Stomach (tissue), 8 donors: ENCODE measurements at regions not wholly inside any gene's neighbourhood (a gene's known extent, or its start where the extent isn't known, plus 50 kb on each side); places are given as distances from the start of the nearest gene placed in this dataset.

Experiments used
- DNase-seq, 2 donors: peaks; one replicate each; pipeline versions ENCODE4 v3.0.0 to v3.0.0-alpha.2; 2013 to 2019
- H3K27ac ChIP-seq, 5 donors: fragments of 200-600 bp in 4 of 5; sonication (generic) in 4 of 5; one replicate each; pipeline ENCODE4 v1.5.1; 2013 to 2019; ENCODE audit warnings: mild to moderate bottlenecking in 1 of 5, moderate library complexity in 1 of 5
- H3K27me3 ChIP-seq, 3 donors: fragments of 200-600 bp; sonication (generic); one replicate each; pipeline ENCODE4 v1.5.1; 2017 to 2019; ENCODE audit warnings: mixed run types in 1 of 3
- H3K36me3 ChIP-seq, 4 donors: fragments of 200-600 bp; sonication (generic); 1 replicate in 3 of 4; 2 replicates in 1 of 4; pipeline ENCODE4 v1.5.1; 2016 to 2019
- H3K4me1 ChIP-seq, 4 donors: fragments of 200-600 bp; sonication (generic); one replicate each; pipeline ENCODE4 v1.5.1; 2016 to 2019
- H3K4me3 ChIP-seq, 4 donors: fragments of 200-600 bp; sonication (generic) in 3 of 4; one replicate each; pipeline ENCODE4 v1.5.1; 2016 to 2019; ENCODE audit warnings: mild to moderate bottlenecking in 1 of 4
- H3K9me3 ChIP-seq, 4 donors: fragments of 200-600 bp; sonication (generic); one replicate each; pipeline ENCODE4 v1.5.1; 2016 to 2019
- EP300 ChIP-seq: sonication (generic); formaldehyde crosslinking; IDR thresholded peaks from one replicate; pipeline ENCODE4 v1.6.1; 2017; ENCODE audit warnings: antibody characterized with exemption
- POLR2A ChIP-seq, 4 donors: fragments of 450-650 bp; IDR thresholded peaks; one replicate each; pipeline ENCODE4 v1.6.1; 2016; ENCODE audit warnings: antibody characterized with exemption in 4 of 4, control low read depth in 2 of 4, mild to moderate bottlenecking in 1 of 4, moderate library complexity in 1 of 4
- POLR2AphosphoS5 ChIP-seq, 3 donors: sonication (generic); formaldehyde crosslinking; IDR thresholded peaks; one replicate each; pipeline ENCODE4 v1.6.1; 2016; ENCODE audit warnings: antibody characterized with exemption in 3 of 3
- WGBS, 5 donors: extraction: QIAGEN DNeasy Blood & Tissue Kit in 3 of 5; methylation state at CpG; one replicate each; pipeline versions ENCODE4 v1.1.5 to v1.1.7; 2013 to 2018; 5-methylcytosine and 5-hydroxymethylcytosine counted together
- intact Hi-C: fragments of 100-400 bp; cut with DNase I; formaldehyde crosslinking; loops from one replicate; pipeline ENCODE4 v1.15.1; 2023; ENCODE audit warnings: low total_unique reads
- TF ChIP-seq, protein P1 (sequence below), 7 experiments: fragments of 450-650 bp in 4 of 7; fragments of 200-600 bp in 3 of 7; sonication (generic) in 3 of 7; IDR thresholded peaks; one replicate each; pipeline ENCODE4 v1.5.1; 2016 to 2019; ENCODE audit warnings: antibody characterized with exemption in 7 of 7, control low read depth in 2 of 7, mild to moderate bottlenecking in 1 of 7
- donor health status: healthy with polysubstance abuse.
- donor health status: Bipolar disorder and iron deficiency.
- donor health status: healthy.

DNA sequence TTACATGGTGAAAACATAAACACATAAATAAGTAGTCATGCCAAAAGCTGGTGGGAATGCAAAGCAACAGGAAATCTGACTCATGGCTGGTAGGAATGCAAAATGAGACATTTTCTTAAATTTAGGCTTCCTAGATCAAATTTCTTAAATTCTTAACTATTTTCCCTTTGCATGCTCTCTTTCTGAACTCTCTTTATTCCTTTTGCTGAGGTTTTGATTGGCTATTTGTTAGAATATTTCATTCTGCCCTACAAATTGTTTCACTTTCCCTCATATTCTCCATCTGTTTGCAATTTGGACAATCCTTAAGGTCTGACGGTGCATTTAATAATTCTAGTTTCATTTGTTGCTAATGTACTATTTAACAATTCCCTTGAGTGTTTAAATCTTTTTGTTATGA is 437.5 kb upstream of the RGS17 start:
- Histone ChIP-seq H3K27ac (no peak overlapping the region), H3K4me1 (no peaks in the 10 kb centered on the region), H3K36me3 (no peaks in the 10 kb centered on the region), H3K9me3 (no peaks in the 10 kb centered on the region), H3K27me3 (no peaks in the 10 kb centered on the region), H3K4me3 (no peak overlapping the region)
- DNase-seq, result peak in 1 of 2 donors; percentile 13
- TF ChIP-seq POLR2AphosphoS5 (IDR thresholded peaks at IDR 0.05) (no peak), POLR2A (IDR thresholded peaks at IDR 0.05) (no peak), EP300 (no peak)
- TF ChIP-seq, protein P1, sequence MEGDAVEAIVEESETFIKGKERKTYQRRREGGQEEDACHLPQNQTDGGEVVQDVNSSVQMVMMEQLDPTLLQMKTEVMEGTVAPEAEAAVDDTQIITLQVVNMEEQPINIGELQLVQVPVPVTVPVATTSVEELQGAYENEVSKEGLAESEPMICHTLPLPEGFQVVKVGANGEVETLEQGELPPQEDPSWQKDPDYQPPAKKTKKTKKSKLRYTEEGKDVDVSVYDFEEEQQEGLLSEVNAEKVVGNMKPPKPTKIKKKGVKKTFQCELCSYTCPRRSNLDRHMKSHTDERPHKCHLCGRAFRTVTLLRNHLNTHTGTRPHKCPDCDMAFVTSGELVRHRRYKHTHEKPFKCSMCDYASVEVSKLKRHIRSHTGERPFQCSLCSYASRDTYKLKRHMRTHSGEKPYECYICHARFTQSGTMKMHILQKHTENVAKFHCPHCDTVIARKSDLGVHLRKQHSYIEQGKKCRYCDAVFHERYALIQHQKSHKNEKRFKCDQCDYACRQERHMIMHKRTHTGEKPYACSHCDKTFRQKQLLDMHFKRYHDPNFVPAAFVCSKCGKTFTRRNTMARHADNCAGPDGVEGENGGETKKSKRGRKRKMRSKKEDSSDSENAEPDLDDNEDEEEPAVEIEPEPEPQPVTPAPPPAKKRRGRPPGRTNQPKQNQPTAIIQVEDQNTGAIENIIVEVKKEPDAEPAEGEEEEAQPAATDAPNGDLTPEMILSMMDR (IDR thresholded peaks at IDR 0.05), result no peak
- intact Hi-C loops, result no loop called here
- WGBS, 5 donors, result 55 to 86% (median 76%) methylated on average over 1 of the region's 1 CpG

GRCh38 chr6:153564803-153565202 is 433.7 kb upstream of the RGS17 start:
- H3K27me3 ChIP-seq, result no peaks in the 10 kb centered on the region
- H3K27ac ChIP-seq, result no peak overlapping the region
- H3K4me3 ChIP-seq, result no peak overlapping the region
- no peak for DNase-seq
- no peaks in the 10 kb centered on the region for H3K4me1 ChIP-seq
- no peaks in the 10 kb centered on the region for H3K9me3 ChIP-seq
- intact Hi-C loops, result no loop called here
- no peak for TF ChIP-seq POLR2AphosphoS5 (IDR thresholded peaks at IDR 0.05)
- TF ChIP-seq EP300, result no peak
- TF ChIP-seq POLR2A (IDR thresholded peaks at IDR 0.05), result no peak
- TF ChIP-seq, protein P1 (IDR thresholded peaks at IDR 0.05), result no peak
- WGBS, 5 donors, result 12 to 33% (median 28%) methylated on average over 2 of the region's 2 CpGs
- no peaks in the 10 kb centered on the region for H3K36me3 ChIP-seq

- WGBS, 5 donors, result 87 to 94% (median 94%) methylated on average over 5 of the region's 5 CpGs
- H3K27me3 ChIP-seq, result no peaks in the 10 kb centered on the region
- no peak for TF ChIP-seq POLR2AphosphoS5 (IDR thresholded peaks at IDR 0.05)
- TF ChIP-seq POLR2A (IDR thresholded peaks at IDR 0.05), result no peak
- TF ChIP-seq, protein P1 (IDR thresholded peaks at IDR 0.05), result no peak
- no peak for TF ChIP-seq EP300
Measured at GRCh38 chr6:153563001-153563400, 431.9 kb upstream of the RGS17 start.

GRCh38 chr6:153553627-153554026 is 422.5 kb upstream of the RGS17 start:
- H3K9me3 ChIP-seq, result no peaks in the 10 kb centered on the region
- no peak overlapping the region for H3K4me3 ChIP-seq
- no peaks in the 10 kb centered on the region for H3K27me3 ChIP-seq
- no peak overlapping the region for H3K27ac ChIP-seq
- WGBS, 5 donors, result 69 to 89% (median 85%) methylated on average over 1 of the region's 1 CpG
- no peaks in the 10 kb centered on the region for H3K4me1 ChIP-seq
- intact Hi-C loops, result no loop called here
- TF ChIP-seq, protein P1 (IDR thresholded peaks at IDR 0.05), result peak in 1 of 7 experiments; percentile 8
- TF ChIP-seq POLR2A (IDR thresholded peaks at IDR 0.05), result no peak
- TF ChIP-seq EP300, result no peak
- TF ChIP-seq POLR2AphosphoS5 (IDR thresholded peaks at IDR 0.05), result no peak
- DNase-seq, result peak in 1 of 2 donors; percentile 29
- H3K36me3 ChIP-seq, result no peaks in the 10 kb centered on the region

More at GRCh38 chr6:153563001-153563400, 431.9 kb upstream of the RGS17 start:
- intact Hi-C loops, result no loop called here
- no peaks in the 10 kb centered on the region for H3K4me1 ChIP-seq
- no peaks in the 10 kb centered on the region for H3K36me3 ChIP-seq
- H3K27ac ChIP-seq, result no peak overlapping the region
- no peaks in the 10 kb centered on the region for H3K9me3 ChIP-seq
- no peak overlapping the region for H3K4me3 ChIP-seq
- no peak for DNase-seq
